GM12878 (cell line): ENCODE measurements at regions not wholly inside any gene's neighbourhood (a gene's known extent, or its start where the extent isn't known, plus 50 kb on each side); places are given as distances from the start of the nearest gene placed in this dataset.

ENCODE experiments used
- ATAC-seq: fragments of 200-7000 bp; cut with Tn5 transposase; 3 replicates; pipeline ENCODE4 v1.9.1; 2020; ENCODE audit warnings: mild to moderate bottlenecking, moderate library complexity
- BruUV-seq: library from RNA; stranded (reverse); fragments of 400-500 nt; replicated peaks from 2 replicates; lab custom pipeline; 2021; lab: Mats Ljungman, UMichigan
- CTCF ChIA-PET: fragments of 300-600 bp; sonication (Branson Sonifier 250); formaldehyde crosslinking; extraction: SDS; loops from one replicate; lab custom pipeline; 2021; ENCODE audit warnings: inconsistent platforms; lab: Yijun Ruan, JAX
- POLR2A ChIA-PET: fragments of 350-600 bp; formaldehyde crosslinking; extraction: SDS; loops from one replicate; lab custom pipeline; 2021; ENCODE audit warnings: inconsistent platforms; lab: Charles Lee
- RAD21 ChIA-PET: fragments of 300-600 bp; sonication (Branson Sonifier 250); formaldehyde crosslinking; loops from one replicate; lab custom pipeline; 2023; ENCODE audit warnings: antibody characterized with exemption; ENCODE audit not compliant: unreplicated experiment; lab: Charles Lee
- SMC1A ChIA-PET: fragments of 300-600 bp; sonication (Branson Sonifier 250); formaldehyde crosslinking; loops from one replicate; lab custom pipeline; 2023; ENCODE audit not compliant: unreplicated experiment, uncharacterized antibody; lab: Charles Lee
- DNase-seq: peaks from one replicate; pipeline ENCODE4 v3.0.0-alpha.2; 2011; ENCODE audit warnings: low read depth, low spot score
- FAIRE-seq: peaks from 3 replicates; lab custom pipeline; 2011; peaks lifted over from hg19 to GRCh38; lab: Jason Lieb, UNC
- H2AFZ ChIP-seq: 2 replicates; pipeline ENCODE4 v1.6.0; 2011; ENCODE audit warnings: low read depth, low read length, control low read depth; ENCODE audit not compliant: control insufficient read depth
- H3K27ac ChIP-seq: 2 replicates; pipeline ENCODE4 v1.5.1; 2011; ENCODE audit warnings: control low read depth; ENCODE audit not compliant: control insufficient read depth, insufficient read depth
- H3K27me3 ChIP-seq, 2 experiments: replicated peaks in 1 of 2; 2 replicates each; pipeline versions ENCODE4 v1.6.0 to v1.6.1; 2011; ENCODE audit warnings: low read length in 1 of 2; ENCODE audit not compliant: control insufficient read depth in 2 of 2, insufficient read depth in 2 of 2
- H3K36me3 ChIP-seq, 2 experiments: 2 replicates each; pipeline ENCODE4 v1.5.1; 2011; ENCODE audit warnings: low read length in 1 of 2; ENCODE audit not compliant: control insufficient read depth in 2 of 2, insufficient read depth in 2 of 2
- H3K4me1 ChIP-seq: 2 replicates; pipeline ENCODE4 v1.6.1; 2011; ENCODE audit warnings: mild to moderate bottlenecking, low read length, moderate library complexity, mixed read lengths; ENCODE audit not compliant: control insufficient read depth, insufficient read depth
- H3K4me2 ChIP-seq: 2 replicates; pipeline ENCODE4 v1.6.0; 2011; ENCODE audit warnings: control low read depth; ENCODE audit not compliant: control insufficient read depth, insufficient read depth
- H3K4me3 ChIP-seq: fragments of 200-600 bp; sonication (generic); 2 replicates; pipeline ENCODE4 v1.5.1; 2016
- H3K79me2 ChIP-seq: 2 replicates; pipeline ENCODE4 v1.6.0; 2011; ENCODE audit warnings: low read length; ENCODE audit not compliant: control insufficient read depth, insufficient read depth
- H3K9ac ChIP-seq: 2 replicates; pipeline ENCODE4 v1.8.0; 2011; ENCODE audit warnings: low read length, control low read depth, mixed read lengths; ENCODE audit not compliant: control insufficient read depth, insufficient read depth
- H3K9me3 ChIP-seq: replicated peaks from 3 replicates; pipeline ENCODE4 v1.5.1; 2011; ENCODE audit warnings: mild to moderate bottlenecking, low read length; ENCODE audit not compliant: control insufficient read depth, insufficient read depth
- H4K20me1 ChIP-seq: 2 replicates; pipeline ENCODE4 v1.6.0; 2011; ENCODE audit not compliant: control insufficient read depth, insufficient read depth
- ASH2L ChIP-seq: fragments of 300-600, 200-600 bp; sonication (generic); IDR thresholded peaks from 2 replicates; pipeline ENCODE4 v1.6.1; 2017; ENCODE audit warnings: low read depth, mild to moderate bottlenecking, borderline replicate concordance
- BHLHE40 ChIP-seq, 2 experiments: fragments of 450-650 bp in 1 of 2; IDR thresholded peaks; 2 replicates each; pipeline ENCODE4 v1.6.1; 2011 to 2017; ENCODE audit warnings: low read depth in 2 of 2, borderline replicate concordance in 1 of 2, improper control_type of control experiment in 1 of 2, low read length in 1 of 2, mild to moderate bottlenecking in 1 of 2
- NFIC ChIP-seq: IDR thresholded peaks from 2 replicates; pipeline ENCODE4 v1.6.1; 2012; ENCODE audit warnings: low read depth, mild to moderate bottlenecking, inconsistent platforms, low read length, moderate library complexity
- SMAD5 ChIP-seq: IDR thresholded peaks from 2 replicates; pipeline ENCODE4 v1.6.1; 2016; ENCODE audit warnings: antibody characterized with exemption, low read depth
- SMC3 ChIP-seq: IDR thresholded peaks from 2 replicates; pipeline ENCODE4 v1.6.1; 2011; ENCODE audit warnings: low read length, improper control_type of control experiment, borderline replicate concordance
- SREBF1 ChIP-seq: IDR thresholded peaks from 2 replicates; pipeline ENCODE4 v1.6.1; 2012; ENCODE audit warnings: mild to moderate bottlenecking, low read length
- WGBS: methylation state at CpG from one replicate; pipeline ENCODE4 v1.1.6; 2016; ENCODE audit warnings: low lambda C conversion rate; ENCODE audit not compliant: insufficient replicate concordance, insufficient coverage; ENCODE audit errors: missing lambda C conversion rate; 5-methylcytosine and 5-hydroxymethylcytosine counted together
- in situ Hi-C: fragments of 300-500 bp; cut with MboI; formaldehyde crosslinking; loops from 9 replicates; pipeline ENCODE4 v1.14.3; 2018; ENCODE audit warnings: mixed read lengths
- intact Hi-C: fragments of 100-400 bp; cut with micrococcal nuclease; formaldehyde crosslinking; loops from one replicate; pipeline ENCODE4 v1.14.2; 2022; ENCODE audit not compliant: unreplicated experiment

GRCh38 chr4:13263967-13264525 lies 220.1 kb downstream of the RAB28 start:
- H3K9me3 ChIP-seq = no peaks in the 10 kb centered on the region
- H3K9ac ChIP-seq = no peak overlapping the region
- H3K4me2 ChIP-seq = no peak overlapping the region
- no peaks in the 10 kb centered on the region for H4K20me1 ChIP-seq
- ChIA-PET CTCF (no interaction called here), SMC1A (no interaction called here), POLR2A (no interaction called here), RAD21 (no interaction called here)
- H3K36me3 ChIP-seq = no peaks in the 10 kb centered on the region
- DNase-seq (no peak), FAIRE-seq (no peak), ATAC-seq (no peak)
- H3K4me3 ChIP-seq = no peak overlapping the region
- H3K79me2 ChIP-seq = no peaks in the 10 kb centered on the region
- in situ Hi-C loops (no loop called here), intact Hi-C loops (no loop called here)
- no TSS peak for BruUV-seq
- no peak for TF ChIP-seq SMAD5
- H3K27me3 ChIP-seq = no peaks in the 10 kb centered on the region
- no peak overlapping the region for H3K27ac ChIP-seq
- 48% methylated on average over 4 of the region's 4 CpGs for WGBS
- H3K4me1 ChIP-seq = no peaks in the 10 kb centered on the region
- H2AFZ ChIP-seq = no peak overlapping the region

GRCh38 chr4:13262816-13263215 lies 221.3 kb downstream of the RAB28 start:
- Histone ChIP-seq H3K79me2 (no peaks in the 10 kb centered on the region), H4K20me1 (no peaks in the 10 kb centered on the region)
- intact Hi-C loops = no loop called here
- DNase-seq = no peak
- ATAC-seq = no peak
- CTCF ChIA-PET = no interaction called here
- POLR2A ChIA-PET = no interaction called here
- TF ChIP-seq SREBF1 (no peak), BHLHE40 (IDR thresholded peaks at IDR 0.05; ENCODE audit: borderline replicate concordance in 1 of 2, low read depth in 2 of 2, low read length in 1 of 2) (no peak), ASH2L (no peak), NFIC (no peak), SMC3 (no peak)
- TF ChIP-seq, all 136 proteins: peak for 0
- no peaks in the 10 kb centered on the region for H3K9me3 ChIP-seq
- H3K4me2 ChIP-seq = no peak overlapping the region
- H2AFZ ChIP-seq = no peak overlapping the region
- in situ Hi-C loops = no loop called here
- WGBS = 51% methylated on average over 8 of the region's 8 CpGs
- H3K27ac ChIP-seq = no peak overlapping the region
- no peak for FAIRE-seq
- BruUV-seq = no TSS peak
- SMC1A ChIA-PET = no interaction called here
- no peaks in the 10 kb centered on the region for H3K27me3 ChIP-seq
- H3K4me1 ChIP-seq = no peaks in the 10 kb centered on the region
- H3K4me3 ChIP-seq = no peak overlapping the region
- no peak overlapping the region for H3K9ac ChIP-seq
- RAD21 ChIA-PET = no interaction called here
- no peaks in the 10 kb centered on the region for H3K36me3 ChIP-seq
